ENCODE measurements at regions not wholly inside any gene's neighbourhood (a gene's known extent, or its start where the extent isn't known, plus 50 kb on each side); places are given as distances from the start of the nearest gene placed in this dataset.

GRCh38 chr11:34730544-34731295 is 109.8 kb downstream of the EHF start:
- Histone ChIP-seq H3K4me3 (replicated peaks; ENCODE audit: insufficient read depth, low read length) (no peak overlapping the region), H3K27me3 (ENCODE audit: insufficient read depth, poor library complexity, severe bottlenecking) (no peaks in the 10 kb centered on the region), H3K27ac (replicated peaks) (no peak overlapping the region)
- DNase-seq (ENCODE audit: low read depth in 1 of 2, low spot score in 1 of 2): no peak
- TF ChIP-seq SPI1 (IDR thresholded peaks at IDR 0.05; ENCODE audit: borderline replicate concordance, low read depth): no peak
- no peak for TF ChIP-seq CTCF (IDR thresholded peaks at IDR 0.05; ENCODE audit: insufficient read depth, low read length)
- TF ChIP-seq GABPA (IDR thresholded peaks at IDR 0.05; ENCODE audit: low read depth): no peak
- TF ChIP-seq REST (IDR thresholded peaks at IDR 0.05; ENCODE audit: insufficient replicate concordance, low read depth): no peak
- no peak for TF ChIP-seq POLR2AphosphoS5 (IDR thresholded peaks at IDR 0.05; ENCODE audit: low read depth)

- Histone ChIP-seq H3K4me3 (replicated peaks; ENCODE audit: insufficient read depth, low read length) (no peak overlapping the region), H3K27me3 (ENCODE audit: insufficient read depth, poor library complexity, severe bottlenecking) (no peaks in the 10 kb centered on the region), H3K27ac (replicated peaks) (no peak overlapping the region)
- TF ChIP-seq CTCF (IDR thresholded peaks at IDR 0.05; ENCODE audit: insufficient read depth, low read length) (no peak), POLR2AphosphoS5 (IDR thresholded peaks at IDR 0.05; ENCODE audit: low read depth) (no peak), GABPA (IDR thresholded peaks at IDR 0.05; ENCODE audit: low read depth) (no peak), REST (IDR thresholded peaks at IDR 0.05; ENCODE audit: insufficient replicate concordance, low read depth) (no peak)
- DNase-seq (ENCODE audit: low read depth in 1 of 2, low spot score in 1 of 2): no peak
Measured at GRCh38 chr11:34728609-34729008, 107.7 kb downstream of the EHF start.

- TF ChIP-seq POLR2AphosphoS5 (IDR thresholded peaks at IDR 0.05; ENCODE audit: low read depth) (no peak), CTCF (IDR thresholded peaks at IDR 0.05; ENCODE audit: insufficient read depth, low read length) (no peak), SPI1 (IDR thresholded peaks at IDR 0.05; ENCODE audit: borderline replicate concordance, low read depth) (no peak), GABPA (IDR thresholded peaks at IDR 0.05; ENCODE audit: low read depth) (no peak), REST (IDR thresholded peaks at IDR 0.05; ENCODE audit: insufficient replicate concordance, low read depth) (no peak)
- no peak for DNase-seq (ENCODE audit: low read depth in 1 of 2, low spot score in 1 of 2)
- no peak overlapping the region for H3K4me3 ChIP-seq (replicated peaks; ENCODE audit: insufficient read depth, low read length)
- H3K27me3 ChIP-seq (ENCODE audit: insufficient read depth, poor library complexity, severe bottlenecking): no peaks in the 10 kb centered on the region
- H3K27ac ChIP-seq (replicated peaks): no peak overlapping the region
Measured at GRCh38 chr11:34727228-34727737, 106.4 kb downstream of the EHF start.
